Activated CD8-positive, alpha-beta memory T cell treated with anti-CD3 and anti-CD28 coated beads for 24 hours (primary cell): ENCODE measurements at regions not wholly inside any gene's neighbourhood (a gene's known extent, or its start where the extent isn't known, plus 50 kb on each side); places are given as distances from the start of the nearest gene placed in this dataset.

Experiments
- DNase-seq: peaks from one replicate; pipeline ENCODE4 v3.0.0-alpha.2; 2020

- DNase-seq: no peak
Measured at GRCh38 chr11:70863993-70864392, 388.4 kb downstream of the SHANK2 start.

GRCh38 chr11:70865356-70865755 is 387.0 kb downstream of the SHANK2 start:
- DNase-seq: no peak

GRCh38 chr11:70866834-70867233 is 385.5 kb downstream of the SHANK2 start:
- DNase-seq: no peak

GRCh38 chr11:70867281-70868047 is 384.9 kb downstream of the SHANK2 start:
- DNase-seq: no peak

- no peak for DNase-seq
Measured at GRCh38 chr11:70868341-70868885, 384.0 kb downstream of the SHANK2 start.

- DNase-seq: no peak
Measured at GRCh38 chr11:70869054-70869453, 383.3 kb downstream of the SHANK2 start.

GRCh38 chr11:70871881-70872280 is 380.5 kb downstream of the SHANK2 start:
- no peak for DNase-seq

GRCh38 chr11:70872299-70872698 is 380.1 kb downstream of the SHANK2 start:
- no peak for DNase-seq

GRCh38 chr11:70872955-70873735 is 379.2 kb downstream of the SHANK2 start:
- no peak for DNase-seq

GRCh38 chr11:70873736-70874412 is 378.5 kb downstream of the SHANK2 start:
- no peak for DNase-seq

- no peak for DNase-seq
Measured at GRCh38 chr11:70876685-70877084, 375.7 kb downstream of the SHANK2 start.

GRCh38 chr11:70877151-70877550 is 375.2 kb downstream of the SHANK2 start:
- DNase-seq: no peak

GRCh38 chr11:70878366-70878765 is 374.0 kb downstream of the SHANK2 start:
- DNase-seq: no peak

GRCh38 chr11:70879601-70880285 is 372.6 kb downstream of the SHANK2 start:
- no peak for DNase-seq

GRCh38 chr11:70880416-70880815 is 372.0 kb downstream of the SHANK2 start:
- no peak for DNase-seq

- DNase-seq: no peak
Measured at GRCh38 chr11:70881948-70882715, 370.2 kb downstream of the SHANK2 start.

GRCh38 chr11:70882716-70883085 is 369.7 kb downstream of the SHANK2 start:
- no peak for DNase-seq

GRCh38 chr11:70883323-70883940 is 368.9 kb downstream of the SHANK2 start:
- DNase-seq: no peak

GRCh38 chr11:70883973-70884623 is 368.3 kb downstream of the SHANK2 start:
- DNase-seq: no peak

GRCh38 chr11:70885281-70886231 is 366.8 kb downstream of the SHANK2 start:
- DNase-seq: no peak
